OCI-LY3 (cell line): ENCODE measurements at regions not wholly inside any gene's neighbourhood (a gene's known extent, or its start where the extent isn't known, plus 50 kb on each side); places are given as distances from the start of the nearest gene placed in this dataset.

Source experiments
- EZH2phosphoT487 ChIP-seq: fragments of 200-600 bp; shearing (Covaris generic); IDR thresholded peaks from 2 replicates; pipeline ENCODE4 v1.6.1; 2018; ENCODE audit warnings: antibody characterized with exemption, mixed run types, low read depth
- TF ChIP-seq, protein P1 (sequence below): fragments of 200-600, 300-600 bp; sonication (generic); IDR thresholded peaks from 2 replicates; pipeline ENCODE4 v1.5.1; 2014; ENCODE audit warnings: antibody characterized with exemption, low read length, low read depth

DNA sequence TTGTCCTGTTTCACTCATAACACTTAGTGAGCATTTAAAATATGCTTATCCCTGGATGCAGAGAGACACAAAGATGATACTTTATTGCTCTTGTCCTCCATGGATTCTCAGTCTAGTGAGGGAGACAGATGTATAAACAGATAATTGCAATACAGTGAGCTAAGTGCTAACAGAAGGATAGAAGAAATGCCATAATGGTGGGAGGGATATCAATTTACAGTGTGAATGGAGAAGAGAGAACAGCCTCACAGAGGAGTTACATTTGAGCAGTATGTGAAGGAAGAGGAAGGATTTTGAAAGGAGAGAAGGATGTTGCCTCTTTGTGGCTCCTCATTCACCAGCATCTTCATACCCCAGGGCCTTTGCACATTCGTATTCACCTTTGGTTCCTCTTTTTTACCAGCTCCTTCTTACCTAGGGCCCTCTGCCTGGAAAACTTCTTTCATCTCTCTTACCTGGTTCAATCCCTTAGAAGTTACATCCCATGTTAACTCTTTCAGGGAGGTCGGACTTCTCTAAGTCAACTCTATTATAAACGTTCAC lies 341.7 kb downstream of the PRL start:
- TF ChIP-seq, protein P1, sequence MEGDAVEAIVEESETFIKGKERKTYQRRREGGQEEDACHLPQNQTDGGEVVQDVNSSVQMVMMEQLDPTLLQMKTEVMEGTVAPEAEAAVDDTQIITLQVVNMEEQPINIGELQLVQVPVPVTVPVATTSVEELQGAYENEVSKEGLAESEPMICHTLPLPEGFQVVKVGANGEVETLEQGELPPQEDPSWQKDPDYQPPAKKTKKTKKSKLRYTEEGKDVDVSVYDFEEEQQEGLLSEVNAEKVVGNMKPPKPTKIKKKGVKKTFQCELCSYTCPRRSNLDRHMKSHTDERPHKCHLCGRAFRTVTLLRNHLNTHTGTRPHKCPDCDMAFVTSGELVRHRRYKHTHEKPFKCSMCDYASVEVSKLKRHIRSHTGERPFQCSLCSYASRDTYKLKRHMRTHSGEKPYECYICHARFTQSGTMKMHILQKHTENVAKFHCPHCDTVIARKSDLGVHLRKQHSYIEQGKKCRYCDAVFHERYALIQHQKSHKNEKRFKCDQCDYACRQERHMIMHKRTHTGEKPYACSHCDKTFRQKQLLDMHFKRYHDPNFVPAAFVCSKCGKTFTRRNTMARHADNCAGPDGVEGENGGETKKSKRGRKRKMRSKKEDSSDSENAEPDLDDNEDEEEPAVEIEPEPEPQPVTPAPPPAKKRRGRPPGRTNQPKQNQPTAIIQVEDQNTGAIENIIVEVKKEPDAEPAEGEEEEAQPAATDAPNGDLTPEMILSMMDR = no peak
- no peak for TF ChIP-seq EZH2phosphoT487
